Immature natural killer cell (primary cell): ENCODE measurements at regions not wholly inside any gene's neighbourhood (a gene's known extent, or its start where the extent isn't known, plus 50 kb on each side); places are given as distances from the start of the nearest gene placed in this dataset.

Source experiments
- DNase-seq, 3 donors: peaks; one replicate each; pipeline ENCODE4 v3.0.0; 2022; ENCODE audit warnings: mixed read lengths in 1 of 3
- H3K27ac Mint-ChIP-seq, 6 donors: one replicate each; pipeline ENCODE4 v1.8.0; 2020; ENCODE audit warnings: mixed read lengths in 6 of 6, mild to moderate bottlenecking in 5 of 6, inconsistent platforms in 4 of 6, moderate library complexity in 3 of 6
- H3K27me3 Mint-ChIP-seq, 3 donors: one replicate each; pipeline ENCODE4 v1.8.0; 2020 to 2021; ENCODE audit warnings: low read depth in 3 of 3, mild to moderate bottlenecking in 3 of 3, mixed read lengths in 3 of 3, moderate library complexity in 3 of 3, inconsistent platforms in 1 of 3
- H3K36me3 Mint-ChIP-seq, 3 donors: one replicate each; pipeline ENCODE4 v1.8.0; 2020; ENCODE audit warnings: mixed read lengths in 3 of 3, inconsistent platforms in 2 of 3, mild to moderate bottlenecking in 2 of 3
- H3K4me1 Mint-ChIP-seq, 2 donors: one replicate each; pipeline ENCODE4 v1.8.0; 2020; ENCODE audit warnings: inconsistent platforms in 2 of 2, mild to moderate bottlenecking in 2 of 2, mixed read lengths in 2 of 2, moderate library complexity in 1 of 2
- H3K4me3 Mint-ChIP-seq, 5 donors: one replicate each; pipeline ENCODE4 v1.8.0; 2020; ENCODE audit warnings: mild to moderate bottlenecking in 5 of 5, mixed read lengths in 5 of 5, inconsistent platforms in 3 of 5, moderate library complexity in 3 of 5
- H3K9me3 Mint-ChIP-seq, 6 donors: one replicate each; pipeline ENCODE4 v1.8.0; 2020; ENCODE audit warnings: mild to moderate bottlenecking in 6 of 6, mixed read lengths in 6 of 6, inconsistent platforms in 4 of 6, moderate library complexity in 3 of 6

GRCh38 chr4:141501931-141502330 is 134.5 kb upstream of the IL15 start:
- no peaks in the 10 kb centered on the region for H3K4me1 Mint-ChIP-seq
- peaks cover 0 to 6% (median 0%) of the 10 kb centered on the region in 6 donors for H3K9me3 Mint-ChIP-seq
- no peak overlapping the region for H3K27ac Mint-ChIP-seq
- DNase-seq, result no peak
- peaks cover 0 to 3% (median 2%) of the 10 kb centered on the region in 3 donors for H3K27me3 Mint-ChIP-seq
- no peak overlapping the region for H3K4me3 Mint-ChIP-seq
- no peaks in the 10 kb centered on the region for H3K36me3 Mint-ChIP-seq

GRCh38 chr4:141502755-141503154 is 133.6 kb upstream of the IL15 start:
- Mint-ChIP-seq H3K9me3 (peaks cover 0 to 6% (median 0%) of the 10 kb centered on the region in 6 donors), H3K36me3 (no peaks in the 10 kb centered on the region), H3K27ac (no peak overlapping the region), H3K4me3 (no peak overlapping the region), H3K4me1 (no peaks in the 10 kb centered on the region), H3K27me3 (peaks cover 1 to 3% (median 2%) of the 10 kb centered on the region in 3 donors)
- no peak for DNase-seq

- Mint-ChIP-seq H3K27me3 (peaks cover 1 to 3% (median 2%) of the 10 kb centered on the region in 3 donors), H3K36me3 (no peaks in the 10 kb centered on the region), H3K4me1 (no peaks in the 10 kb centered on the region), H3K9me3 (peaks cover 0 to 6% (median 0%) of the 10 kb centered on the region in 6 donors), H3K4me3 (no peak overlapping the region), H3K27ac (no peak overlapping the region)
- DNase-seq, result no peak
Observed at GRCh38 chr4:141503260-141503659, 133.1 kb upstream of the IL15 start.

GRCh38 chr4:141511055-141511454 is 125.3 kb upstream of the IL15 start:
- Mint-ChIP-seq H3K36me3 (no peaks in the 10 kb centered on the region), H3K4me3 (no peak overlapping the region), H3K4me1 (no peaks in the 10 kb centered on the region), H3K27ac (no peak overlapping the region), H3K9me3 (peaks cover 0 to 17% (median 6%) of the 10 kb centered on the region in 6 donors), H3K27me3 (peaks cover 0 to 1% (median 1%) of the 10 kb centered on the region in 3 donors)
- no peak for DNase-seq

- no peak overlapping the region for H3K27ac Mint-ChIP-seq
- no peak for DNase-seq
- peaks cover 0 to 1% (median 0%) of the 10 kb centered on the region in 3 donors for H3K27me3 Mint-ChIP-seq
- no peaks in the 10 kb centered on the region for H3K4me1 Mint-ChIP-seq
- H3K9me3 Mint-ChIP-seq, result peaks cover 0 to 11% (median 6%) of the 10 kb centered on the region in 6 donors
- no peaks in the 10 kb centered on the region for H3K36me3 Mint-ChIP-seq
- no peak overlapping the region for H3K4me3 Mint-ChIP-seq
Observed at GRCh38 chr4:141513866-141514265, 122.5 kb upstream of the IL15 start.

- no peak overlapping the region for H3K4me3 Mint-ChIP-seq
- DNase-seq, result no peak
- peaks cover 0 to 3% (median 0%) of the 10 kb centered on the region in 3 donors for H3K36me3 Mint-ChIP-seq
- H3K4me1 Mint-ChIP-seq, result peaks cover 0 to 9% of the 10 kb centered on the region in 2 donors
- H3K9me3 Mint-ChIP-seq, result peaks cover 0 to 5% (median 3%) of the 10 kb centered on the region in 6 donors
- peaks cover 0 to 2% (median 0%) of the 10 kb centered on the region in 3 donors for H3K27me3 Mint-ChIP-seq
- no peak overlapping the region for H3K27ac Mint-ChIP-seq
Observed at GRCh38 chr4:141518222-141518621, 118.2 kb upstream of the IL15 start.

- Mint-ChIP-seq H3K4me1 (peaks cover 0 to 9% of the 10 kb centered on the region in 2 donors), H3K27me3 (peaks cover 0 to 2% (median 2%) of the 10 kb centered on the region in 3 donors), H3K9me3 (peaks cover 0 to 9% (median 5%) of the 10 kb centered on the region in 6 donors), H3K36me3 (peaks cover 0 to 3% (median 0%) of the 10 kb centered on the region in 3 donors), H3K4me3 (no peak overlapping the region), H3K27ac (no peak overlapping the region)
- no peak for DNase-seq
Observed at GRCh38 chr4:141524116-141524515, 112.3 kb upstream of the IL15 start.

GRCh38 chr4:141524841-141525240 is 111.5 kb upstream of the IL15 start:
- H3K27me3 Mint-ChIP-seq, result peaks cover 0 to 2% (median 2%) of the 10 kb centered on the region in 3 donors
- peaks cover 0 to 9% of the 10 kb centered on the region in 2 donors for H3K4me1 Mint-ChIP-seq
- DNase-seq, result no peak
- no peak overlapping the region for H3K4me3 Mint-ChIP-seq
- peaks cover 0 to 3% (median 0%) of the 10 kb centered on the region in 3 donors for H3K36me3 Mint-ChIP-seq
- peaks cover 0 to 11% (median 6%) of the 10 kb centered on the region in 6 donors for H3K9me3 Mint-ChIP-seq
- no peak overlapping the region for H3K27ac Mint-ChIP-seq

- DNase-seq, result no peak
- H3K36me3 Mint-ChIP-seq, result no peaks in the 10 kb centered on the region
- no peaks in the 10 kb centered on the region for H3K4me1 Mint-ChIP-seq
- no peak overlapping the region for H3K4me3 Mint-ChIP-seq
- no peak overlapping the region for H3K27ac Mint-ChIP-seq
- H3K9me3 Mint-ChIP-seq, result peaks cover 0 to 21% (median 8%) of the 10 kb centered on the region in 6 donors
- no peaks in the 10 kb centered on the region for H3K27me3 Mint-ChIP-seq
Observed at GRCh38 chr4:141530627-141531026, 105.8 kb upstream of the IL15 start.

- H3K4me1 Mint-ChIP-seq, result no peaks in the 10 kb centered on the region
- no peak overlapping the region for H3K4me3 Mint-ChIP-seq
- DNase-seq, result no peak
- H3K27me3 Mint-ChIP-seq, result peaks cover 0 to 2% (median 2%) of the 10 kb centered on the region in 3 donors
- H3K36me3 Mint-ChIP-seq, result no peaks in the 10 kb centered on the region
- H3K9me3 Mint-ChIP-seq, result peaks cover 6 to 29% (median 9%) of the 10 kb centered on the region in 6 donors
- H3K27ac Mint-ChIP-seq, result no peak overlapping the region
Observed at GRCh38 chr4:141534985-141535384, 101.4 kb upstream of the IL15 start.

- no peak overlapping the region for H3K4me3 Mint-ChIP-seq
- H3K36me3 Mint-ChIP-seq, result no peaks in the 10 kb centered on the region
- H3K9me3 Mint-ChIP-seq, result peaks cover 3 to 25% (median 9%) of the 10 kb centered on the region in 6 donors
- peaks cover 0 to 7% (median 2%) of the 10 kb centered on the region in 3 donors for H3K27me3 Mint-ChIP-seq
- no peaks in the 10 kb centered on the region for H3K4me1 Mint-ChIP-seq
- no peak for DNase-seq
- no peak overlapping the region for H3K27ac Mint-ChIP-seq
Observed at GRCh38 chr4:141538001-141538400, 98.4 kb upstream of the IL15 start.

GRCh38 chr4:141540643-141541042 is 95.7 kb upstream of the IL15 start:
- no peak overlapping the region for H3K27ac Mint-ChIP-seq
- H3K4me3 Mint-ChIP-seq, result no peak overlapping the region
- H3K4me1 Mint-ChIP-seq, result no peaks in the 10 kb centered on the region
- H3K36me3 Mint-ChIP-seq, result no peaks in the 10 kb centered on the region
- H3K9me3 Mint-ChIP-seq, result peaks cover 3 to 20% (median 8%) of the 10 kb centered on the region in 6 donors
- peaks cover 0 to 7% (median 2%) of the 10 kb centered on the region in 3 donors for H3K27me3 Mint-ChIP-seq
- no peak for DNase-seq

GRCh38 chr4:141541851-141542250 is 94.5 kb upstream of the IL15 start:
- Mint-ChIP-seq H3K4me3 (no peak overlapping the region), H3K9me3 (peaks cover 3 to 20% (median 9%) of the 10 kb centered on the region in 6 donors), H3K27ac (no peak overlapping the region), H3K27me3 (peaks cover 0 to 7% (median 2%) of the 10 kb centered on the region in 3 donors), H3K4me1 (no peaks in the 10 kb centered on the region), H3K36me3 (no peaks in the 10 kb centered on the region)
- no peak for DNase-seq

- Mint-ChIP-seq H3K4me1 (no peaks in the 10 kb centered on the region), H3K27ac (no peak overlapping the region), H3K4me3 (no peak overlapping the region), H3K9me3 (peaks cover 4 to 16% (median 8%) of the 10 kb centered on the region in 6 donors), H3K27me3 (peaks cover 0 to 6% (median 2%) of the 10 kb centered on the region in 3 donors), H3K36me3 (no peaks in the 10 kb centered on the region)
- no peak for DNase-seq
Observed at GRCh38 chr4:141543176-141543575, 93.2 kb upstream of the IL15 start.

- H3K27me3 Mint-ChIP-seq, result peaks cover 0 to 6% (median 2%) of the 10 kb centered on the region in 3 donors
- H3K4me3 Mint-ChIP-seq, result no peak overlapping the region
- no peaks in the 10 kb centered on the region for H3K36me3 Mint-ChIP-seq
- peaks cover 3 to 11% (median 5%) of the 10 kb centered on the region in 6 donors for H3K9me3 Mint-ChIP-seq
- no peaks in the 10 kb centered on the region for H3K4me1 Mint-ChIP-seq
- DNase-seq, result no peak
- H3K27ac Mint-ChIP-seq, result no peak overlapping the region
Observed at GRCh38 chr4:141543706-141544105, 92.7 kb upstream of the IL15 start.
